PC-9 (cell line): ENCODE measurements at regions not wholly inside any gene's neighbourhood (a gene's known extent, or its start where the extent isn't known, plus 50 kb on each side); places are given as distances from the start of the nearest gene placed in this dataset.

Experiments
- BruUV-seq: library from RNA; stranded (reverse); fragments of 400-500 nt; replicated peaks from 2 replicates; lab custom pipeline; 2021; lab: Mats Ljungman, UMichigan
- CTCF ChIA-PET: fragments of 300-600 bp; sonication (Branson Sonifier 250); formaldehyde crosslinking; loops from one replicate; lab custom pipeline; 2022; ENCODE audit warnings: antibody characterized with exemption; lab: Charles Lee
- POLR2A ChIA-PET: fragments of 300-600 bp; sonication (Branson Sonifier 250); formaldehyde crosslinking; loops from one replicate; lab custom pipeline; 2022; ENCODE audit warnings: antibody characterized with exemption; ENCODE audit not compliant: unreplicated experiment; lab: Charles Lee
- DNase-seq, 2 experiments: peaks; one replicate each; pipeline versions ENCODE4 v3.0.0 to v3.0.0-alpha.2; 2015 to 2022; ENCODE audit warnings: mixed read lengths in 1 of 2
- H2AFZ ChIP-seq: fragments of 200-600 bp; sonication (generic); 2 replicates; pipeline ENCODE4 v1.8.1; 2017; ENCODE audit warnings: antibody characterized with exemption
- H3F3A ChIP-seq: fragments of 200-600 bp; sonication (generic); 2 replicates; pipeline ENCODE4 v1.8.1; 2017; ENCODE audit warnings: antibody characterized with exemption, mild to moderate bottlenecking, low read depth; ENCODE audit not compliant: insufficient read depth
- H3K27ac ChIP-seq: fragments of 200-600 bp; sonication (generic); 2 replicates; pipeline ENCODE4 v1.6.1; 2016; ENCODE audit warnings: mixed run types
- H3K27me3 ChIP-seq: fragments of 200-600 bp; sonication (generic); 2 replicates; pipeline ENCODE4 v1.6.1; 2016; ENCODE audit warnings: low read depth, mixed run types; ENCODE audit not compliant: insufficient read depth
- H3K36me3 ChIP-seq: fragments of 200-600 bp; sonication (generic); 2 replicates; pipeline ENCODE4 v1.6.1; 2016; ENCODE audit warnings: low read depth, mixed run types
- H3K4me1 ChIP-seq: fragments of 200-600 bp; sonication (generic); replicated peaks from 2 replicates; pipeline ENCODE4 v1.6.1; 2016; ENCODE audit warnings: mixed run types; ENCODE audit not compliant: insufficient read depth
- H3K4me2 ChIP-seq: fragments of 200-600 bp; sonication (generic); 2 replicates; pipeline ENCODE4 v1.6.1; 2017; ENCODE audit warnings: mixed run types
- H3K4me3 ChIP-seq: fragments of 200-600 bp; sonication (generic); 2 replicates; pipeline ENCODE4 v1.6.1; 2016; ENCODE audit warnings: mixed run types
- H3K79me2 ChIP-seq: fragments of 200-600 bp; sonication (generic); 2 replicates; pipeline ENCODE4 v1.6.1; 2017; ENCODE audit warnings: low read depth, mixed run types
- H3K9me2 ChIP-seq: fragments of 200-600 bp; sonication (generic); 2 replicates; pipeline ENCODE4 v1.8.1; 2017; ENCODE audit warnings: mild to moderate bottlenecking; ENCODE audit not compliant: insufficient read depth
- H3K9me3 ChIP-seq: fragments of 200-600 bp; sonication (generic); 2 replicates; pipeline ENCODE4 v1.8.1; 2016; ENCODE audit warnings: low read depth; ENCODE audit not compliant: insufficient read depth
- H4K20me1 ChIP-seq: fragments of 200-600 bp; sonication (generic); 2 replicates; pipeline ENCODE4 v1.8.1; 2017; ENCODE audit not compliant: insufficient read depth
- CTCF ChIP-seq: fragments of 200-600 bp; sonication (generic); conservative IDR thresholded peaks from 2 replicates; pipeline ENCODE4 v1.6.1; 2017; ENCODE audit warnings: mixed run types, antibody characterized with exemption, mild to moderate bottlenecking, moderate library complexity
- EZH2 ChIP-seq: fragments of 200-600 bp; sonication (generic); IDR thresholded peaks from 2 replicates; pipeline ENCODE4 v1.8.0; 2017; ENCODE audit warnings: antibody characterized with exemption, low read depth
- intact Hi-C: fragments of 100-400 bp; cut with micrococcal nuclease; formaldehyde crosslinking; loops from one replicate; pipeline ENCODE4 v1.10.0; 2022; ENCODE audit not compliant: unreplicated experiment

- H3K4me2 ChIP-seq: no peak overlapping the region
- H3K36me3 ChIP-seq: no peaks in the 10 kb centered on the region
- H3K9me2 ChIP-seq: no peaks in the 10 kb centered on the region; the same call in 1 of the 2 replicates
- ChIA-PET POLR2A (no interaction called here), CTCF (interaction anchor here (0.6 kb wide), 1 partner anchor 18 kb away, joined by 5 read pairs; no protein-coding TSS in a partner anchor)
- no peak overlapping the region for H3K27ac ChIP-seq
- no peaks in the 10 kb centered on the region for H3K4me1 ChIP-seq
- no peaks in the 10 kb centered on the region for H3K9me3 ChIP-seq
- TF ChIP-seq CTCF (no peak), EZH2 (no peak)
- H3K4me3 ChIP-seq: no peak overlapping the region
- DNase-seq: no peak
- no peaks in the 10 kb centered on the region for H3K27me3 ChIP-seq
- intact Hi-C loops: no loop called here
- BruUV-seq: no TSS peak
- H3K79me2 ChIP-seq: no peaks in the 10 kb centered on the region
- no peak overlapping the region for H2AFZ ChIP-seq
- no peaks in the 10 kb centered on the region for H3F3A ChIP-seq
- no peaks in the 10 kb centered on the region for H4K20me1 ChIP-seq
Measured at GRCh38 chr3:103906304-103906703, 1460.4 kb upstream of the ALCAM start.

GRCh38 chr3:103906808-103907207 lies 1459.9 kb upstream of the ALCAM start:
- H3K9me3 ChIP-seq: no peaks in the 10 kb centered on the region
- H3K36me3 ChIP-seq: no peaks in the 10 kb centered on the region
- H3K4me3 ChIP-seq: no peak overlapping the region
- intact Hi-C loops: no loop called here
- no peak overlapping the region for H3K4me2 ChIP-seq
- TF ChIP-seq EZH2 (no peak), CTCF (no peak)
- H3K27me3 ChIP-seq: no peaks in the 10 kb centered on the region
- H4K20me1 ChIP-seq: no peaks in the 10 kb centered on the region
- no peaks in the 10 kb centered on the region for H3F3A ChIP-seq
- no peaks in the 10 kb centered on the region for H3K4me1 ChIP-seq
- DNase-seq: no peak
- H3K27ac ChIP-seq: no peak overlapping the region
- ChIA-PET POLR2A (no interaction called here), CTCF (interaction anchor here (0.6 kb wide), 1 partner anchor 18 kb away, joined by 5 read pairs; no protein-coding TSS in a partner anchor)
- BruUV-seq: no TSS peak
- no peaks in the 10 kb centered on the region for H3K79me2 ChIP-seq
- no peaks in the 10 kb centered on the region; the same call in 1 of the 2 replicates for H3K9me2 ChIP-seq
- peak overlapping the region; percentile 3; the same call in 1 of the 2 replicates for H2AFZ ChIP-seq

DNA sequence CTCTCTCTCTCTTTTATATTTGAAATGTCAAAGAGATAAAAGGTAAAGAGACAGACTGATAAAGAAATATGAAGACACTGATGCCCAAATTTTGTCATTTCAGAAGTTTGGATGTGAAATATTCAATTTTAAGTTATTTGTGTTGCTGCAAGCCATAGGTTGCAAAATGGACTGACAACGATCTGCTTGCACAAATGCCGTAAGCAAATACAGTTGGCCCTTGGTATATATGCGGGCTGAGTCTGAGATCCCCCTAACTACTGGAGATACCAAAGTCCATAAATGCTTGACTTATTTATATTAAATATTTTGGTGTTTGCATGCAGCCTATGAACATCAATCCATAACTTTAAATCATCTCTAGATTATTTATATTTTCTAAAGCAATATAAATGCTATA lies 1459.1 kb upstream of the ALCAM start:
- CTCF ChIA-PET: no interaction called here
- Histone ChIP-seq H2AFZ (no peak overlapping the region), H4K20me1 (no peaks in the 10 kb centered on the region), H3K27me3 (no peaks in the 10 kb centered on the region), H3K27ac (no peak overlapping the region), H3K9me3 (no peaks in the 10 kb centered on the region), H3K79me2 (no peaks in the 10 kb centered on the region), H3K9me2 (no peaks in the 10 kb centered on the region), H3K4me2 (no peak overlapping the region), H3K36me3 (no peaks in the 10 kb centered on the region), H3K4me1 (no peaks in the 10 kb centered on the region), H3F3A (no peaks in the 10 kb centered on the region), H3K4me3 (no peak overlapping the region)
- DNase-seq: no peak
- no peak for TF ChIP-seq EZH2
- no TSS peak for BruUV-seq
- intact Hi-C loops: no loop called here
- POLR2A ChIA-PET: no interaction called here

DNA sequence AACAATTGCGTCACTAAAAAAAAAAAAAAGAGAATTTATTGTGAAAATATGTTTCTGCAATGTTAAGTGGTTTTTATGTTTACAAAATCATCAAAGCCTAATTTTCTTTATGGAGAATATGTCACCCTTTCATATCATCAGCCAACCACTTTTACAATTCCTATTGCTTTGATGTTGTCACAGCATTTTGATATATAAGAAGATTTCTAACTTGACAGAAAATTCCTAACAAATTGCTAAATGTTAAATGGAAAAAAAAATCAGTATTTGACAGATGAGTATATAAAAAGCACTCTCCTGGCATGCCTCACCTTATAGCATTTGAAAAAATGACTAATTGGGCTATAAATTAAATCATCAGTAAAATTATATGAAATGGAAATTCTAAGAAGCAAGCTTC lies 1457.3 kb upstream of the ALCAM start:
- Histone ChIP-seq H3K9me3 (no peaks in the 10 kb centered on the region), H3K79me2 (no peaks in the 10 kb centered on the region), H3K4me1 (no peaks in the 10 kb centered on the region), H3K9me2 (no peaks in the 10 kb centered on the region; the same call in 1 of the 2 replicates), H3F3A (no peaks in the 10 kb centered on the region), H3K4me2 (no peak overlapping the region), H3K27ac (no peak overlapping the region), H3K36me3 (no peaks in the 10 kb centered on the region), H2AFZ (no peak overlapping the region), H3K27me3 (no peaks in the 10 kb centered on the region), H3K4me3 (no peak overlapping the region), H4K20me1 (no peaks in the 10 kb centered on the region)
- ChIA-PET POLR2A (no interaction called here), CTCF (no interaction called here)
- no peak for DNase-seq
- TF ChIP-seq CTCF (no peak), EZH2 (no peak)
- intact Hi-C loops: no loop called here
- BruUV-seq: no TSS peak
